ENCODE measurements at regions not wholly inside any gene's neighbourhood (a gene's known extent, or its start where the extent isn't known, plus 50 kb on each side); places are given as distances from the start of the nearest gene placed in this dataset.
"Not testable (repeated sequence)": the region's sequence is repeated elsewhere in the genome, so short reads cannot be mapped to it uniquely, and the experiment has no call there.

- TF ChIP-seq POLR2A, CTCF, EP300, POLR2AphosphoS5 (IDR thresholded peaks at IDR 0.05): not testable (repeated sequence)
Measured at GRCh38 chr6:25139608-25140007, 139.6 kb upstream of the CARMIL1 start.
